ENCODE measurements at regions not wholly inside any gene's neighbourhood (a gene's known extent, or its start where the extent isn't known, plus 50 kb on each side); places are given as distances from the start of the nearest gene placed in this dataset.

DNA sequence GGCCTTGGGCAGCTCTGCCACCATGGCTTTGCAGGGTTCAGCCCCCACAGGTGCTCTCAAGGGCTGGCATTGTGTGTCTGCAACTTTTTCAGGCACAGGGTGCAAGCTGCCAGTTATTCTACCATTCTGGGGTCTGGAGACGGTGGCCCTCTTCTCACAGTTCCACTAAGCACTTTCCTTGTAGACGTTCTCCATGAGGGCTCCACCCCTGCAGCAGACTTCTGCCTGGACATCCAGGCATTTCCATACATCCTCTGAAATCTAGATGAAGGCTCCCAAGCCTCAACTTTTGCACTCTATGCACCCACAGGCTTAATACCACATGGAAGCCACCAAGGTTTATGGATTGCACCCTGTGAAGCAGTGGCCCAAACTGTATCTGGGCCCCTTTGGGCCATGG lies 91.0 kb upstream of the RND3 start:
- TF ChIP-seq, protein P1, sequence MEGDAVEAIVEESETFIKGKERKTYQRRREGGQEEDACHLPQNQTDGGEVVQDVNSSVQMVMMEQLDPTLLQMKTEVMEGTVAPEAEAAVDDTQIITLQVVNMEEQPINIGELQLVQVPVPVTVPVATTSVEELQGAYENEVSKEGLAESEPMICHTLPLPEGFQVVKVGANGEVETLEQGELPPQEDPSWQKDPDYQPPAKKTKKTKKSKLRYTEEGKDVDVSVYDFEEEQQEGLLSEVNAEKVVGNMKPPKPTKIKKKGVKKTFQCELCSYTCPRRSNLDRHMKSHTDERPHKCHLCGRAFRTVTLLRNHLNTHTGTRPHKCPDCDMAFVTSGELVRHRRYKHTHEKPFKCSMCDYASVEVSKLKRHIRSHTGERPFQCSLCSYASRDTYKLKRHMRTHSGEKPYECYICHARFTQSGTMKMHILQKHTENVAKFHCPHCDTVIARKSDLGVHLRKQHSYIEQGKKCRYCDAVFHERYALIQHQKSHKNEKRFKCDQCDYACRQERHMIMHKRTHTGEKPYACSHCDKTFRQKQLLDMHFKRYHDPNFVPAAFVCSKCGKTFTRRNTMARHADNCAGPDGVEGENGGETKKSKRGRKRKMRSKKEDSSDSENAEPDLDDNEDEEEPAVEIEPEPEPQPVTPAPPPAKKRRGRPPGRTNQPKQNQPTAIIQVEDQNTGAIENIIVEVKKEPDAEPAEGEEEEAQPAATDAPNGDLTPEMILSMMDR (IDR thresholded peaks at IDR 0.05), result no peak
- no peak for TF ChIP-seq POLR2A (IDR thresholded peaks at IDR 0.05)
